Tibial nerve (tissue), 4 donors: ENCODE measurements at regions not wholly inside any gene's neighbourhood (a gene's known extent, or its start where the extent isn't known, plus 50 kb on each side); places are given as distances from the start of the nearest gene placed in this dataset.
"Not testable (repeated sequence)": the region's sequence is repeated elsewhere in the genome, so short reads cannot be mapped to it uniquely, and the experiment has no call there.

Experiments
- DNase-seq, 2 donors: peaks; one replicate each; pipeline ENCODE4 v3.0.0-alpha.2; 2019; ENCODE audit warnings: low spot score in 2 of 2
- H3K27ac ChIP-seq, 4 donors: fragments of 200-600 bp; sonication (generic) in 3 of 4; one replicate each; pipeline ENCODE4 v1.5.1; 2017 to 2019; ENCODE audit warnings: mild to moderate bottlenecking in 1 of 4
- H3K27me3 ChIP-seq, 2 donors: fragments of 200-600 bp; sonication (generic) in 1 of 2; one replicate each; pipeline versions ENCODE4 v1.5.1 to v1.6.0; 2017 to 2019
- H3K36me3 ChIP-seq, 3 donors: fragments of 200-600 bp; sonication (generic); one replicate each; pipeline ENCODE4 v1.5.1; 2018 to 2019
- H3K4me1 ChIP-seq, 4 donors: fragments of 200-600 bp; sonication (generic) in 3 of 4; one replicate each; pipeline ENCODE4 v1.5.1; 2017 to 2019
- H3K4me3 ChIP-seq, 4 donors: fragments of 200-600 bp; sonication (generic) in 3 of 4; one replicate each; pipeline ENCODE4 v1.5.1; 2017 to 2019; ENCODE audit warnings: mild to moderate bottlenecking in 1 of 4, moderate library complexity in 1 of 4
- H3K9me3 ChIP-seq, 4 donors: fragments of 200-600 bp; sonication (generic) in 3 of 4; one replicate each; pipeline ENCODE4 v1.5.1; 2017 to 2019
- EP300 ChIP-seq, 2 donors: sonication (generic); formaldehyde crosslinking; IDR thresholded peaks; one replicate each; pipeline ENCODE4 v1.6.1; 2017; ENCODE audit warnings: antibody characterized with exemption in 2 of 2, mild to moderate bottlenecking in 1 of 2
- POLR2A ChIP-seq, 2 donors: fragments of 450-650 bp; IDR thresholded peaks; one replicate each; pipeline ENCODE4 v1.6.1; 2017; ENCODE audit warnings: antibody characterized with exemption in 2 of 2, mild to moderate bottlenecking in 2 of 2, moderate library complexity in 2 of 2
- WGBS, 2 donors: methylation state at CpG; one replicate each; pipeline ENCODE4 v1.1.5; 2018; 5-methylcytosine and 5-hydroxymethylcytosine counted together
- TF ChIP-seq, protein P1 (sequence below), 5 experiments: fragments of 200-600 bp in 3 of 5; fragments of 450-650 bp in 2 of 5; sonication (generic) in 3 of 5; IDR thresholded peaks; one replicate each; pipeline ENCODE4 v1.5.1; 2016 to 2019; ENCODE audit warnings: antibody characterized with exemption in 5 of 5, mild to moderate bottlenecking in 3 of 5, moderate library complexity in 2 of 5

DNA sequence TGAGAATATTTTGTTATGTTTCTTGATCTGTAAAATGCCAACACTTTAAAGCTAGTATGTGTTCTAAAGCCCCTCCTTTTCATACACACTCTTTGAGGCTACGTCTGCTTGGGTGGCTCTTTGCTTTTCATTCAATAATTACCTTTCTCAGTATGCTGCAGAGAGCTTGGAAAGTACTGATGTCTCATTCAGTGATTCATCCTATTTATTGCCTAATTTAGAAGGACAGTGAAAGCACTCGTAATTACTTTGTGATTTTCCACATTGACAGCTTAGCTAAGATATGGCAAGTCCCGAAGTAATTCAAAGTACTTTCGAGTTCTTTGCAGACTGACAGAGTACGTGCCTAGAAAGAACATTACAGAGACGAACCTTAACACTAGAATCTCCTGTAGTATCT, 57.2 kb downstream of the BMP15 start:
- 71 to 75% methylated on average over 6 of the region's 6 CpGs for WGBS, 2 donors
- no peaks in the 10 kb centered on the region for H3K4me1 ChIP-seq

DNA sequence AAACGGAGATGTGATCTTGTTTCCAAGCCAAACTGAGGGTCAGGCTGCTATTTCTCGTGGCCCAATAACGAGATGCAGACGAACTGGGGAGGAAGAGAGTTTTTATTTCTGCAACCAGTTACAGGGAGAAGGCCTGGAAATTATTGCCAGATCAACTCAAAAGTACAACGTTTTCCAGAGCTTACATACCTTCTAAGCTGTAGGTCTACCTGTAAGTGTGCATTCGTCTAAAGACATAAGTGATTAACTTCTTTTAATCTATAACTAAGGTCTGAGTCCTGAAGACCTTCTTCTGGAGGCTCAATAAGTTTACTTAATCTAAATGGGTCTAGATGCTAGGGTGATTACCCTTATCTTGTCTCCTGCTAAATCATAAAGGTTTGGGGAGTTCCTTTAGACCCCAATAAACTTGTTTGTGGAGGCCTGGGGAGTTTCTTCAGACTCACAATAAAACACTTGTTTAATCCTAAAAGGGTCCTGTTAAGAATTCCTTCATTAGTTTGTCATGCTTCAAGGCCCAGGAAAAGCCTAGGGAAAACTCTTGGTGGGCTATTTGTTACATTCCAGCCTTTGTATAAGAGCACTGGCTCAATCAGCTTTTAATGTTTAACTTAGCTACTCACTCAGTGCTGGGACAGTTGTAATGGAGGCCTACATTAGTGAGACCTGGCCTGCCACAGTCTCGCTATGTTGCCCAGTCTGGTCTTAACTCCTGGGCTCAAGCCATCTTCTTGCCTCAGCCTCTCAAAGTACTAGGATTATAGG, 58.5 kb downstream of the BMP15 start:
- H3K36me3 ChIP-seq, H3K27me3 ChIP-seq, DNase-seq, H3K4me3 ChIP-seq, H3K4me1 ChIP-seq, H3K9me3 ChIP-seq, H3K27ac ChIP-seq: not testable (repeated sequence)
- 60 to 71% methylated on average over 7 of the region's 7 CpGs for WGBS, 2 donors

More for the DNA sequence above, 57.2 kb downstream of the BMP15 start:
- TF ChIP-seq EP300 (IDR thresholded peaks at IDR 0.05) (no peak), POLR2A (IDR thresholded peaks at IDR 0.05) (no peak)
- TF ChIP-seq, protein P1, sequence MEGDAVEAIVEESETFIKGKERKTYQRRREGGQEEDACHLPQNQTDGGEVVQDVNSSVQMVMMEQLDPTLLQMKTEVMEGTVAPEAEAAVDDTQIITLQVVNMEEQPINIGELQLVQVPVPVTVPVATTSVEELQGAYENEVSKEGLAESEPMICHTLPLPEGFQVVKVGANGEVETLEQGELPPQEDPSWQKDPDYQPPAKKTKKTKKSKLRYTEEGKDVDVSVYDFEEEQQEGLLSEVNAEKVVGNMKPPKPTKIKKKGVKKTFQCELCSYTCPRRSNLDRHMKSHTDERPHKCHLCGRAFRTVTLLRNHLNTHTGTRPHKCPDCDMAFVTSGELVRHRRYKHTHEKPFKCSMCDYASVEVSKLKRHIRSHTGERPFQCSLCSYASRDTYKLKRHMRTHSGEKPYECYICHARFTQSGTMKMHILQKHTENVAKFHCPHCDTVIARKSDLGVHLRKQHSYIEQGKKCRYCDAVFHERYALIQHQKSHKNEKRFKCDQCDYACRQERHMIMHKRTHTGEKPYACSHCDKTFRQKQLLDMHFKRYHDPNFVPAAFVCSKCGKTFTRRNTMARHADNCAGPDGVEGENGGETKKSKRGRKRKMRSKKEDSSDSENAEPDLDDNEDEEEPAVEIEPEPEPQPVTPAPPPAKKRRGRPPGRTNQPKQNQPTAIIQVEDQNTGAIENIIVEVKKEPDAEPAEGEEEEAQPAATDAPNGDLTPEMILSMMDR (IDR thresholded peaks at IDR 0.05) = no peak
- no peak overlapping the region for H3K27ac ChIP-seq
- H3K4me3 ChIP-seq = no peak overlapping the region
- no peaks in the 10 kb centered on the region for H3K27me3 ChIP-seq
- H3K9me3 ChIP-seq = no peaks in the 10 kb centered on the region
- no peaks in the 10 kb centered on the region for H3K36me3 ChIP-seq
- no peak for DNase-seq

DNA sequence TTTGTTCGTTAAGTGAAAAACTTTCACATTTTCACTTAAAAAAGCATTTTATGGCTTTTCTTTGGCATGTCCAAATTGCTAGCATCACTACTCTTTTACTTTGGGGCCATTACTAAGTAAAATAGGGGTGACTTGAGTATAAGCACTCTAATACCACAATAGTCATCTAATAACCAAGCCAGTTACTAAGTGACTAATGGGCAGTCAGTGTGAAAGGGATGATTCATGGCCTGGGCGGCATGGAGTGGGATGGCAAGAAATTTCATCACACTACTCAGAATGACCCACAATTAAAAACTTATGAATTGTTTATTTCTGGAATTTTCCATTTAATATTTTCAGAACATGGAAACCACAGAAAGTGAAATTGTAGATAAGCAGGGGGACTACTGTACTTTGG, 60.9 kb downstream of the BMP15 start:
- no peak for DNase-seq
- H3K36me3 ChIP-seq = no peaks in the 10 kb centered on the region
- WGBS, 2 donors = 66 to 69% methylated on average over 2 of the region's 2 CpGs
- TF ChIP-seq POLR2A (IDR thresholded peaks at IDR 0.05) (no peak), EP300 (IDR thresholded peaks at IDR 0.05) (no peak)
- TF ChIP-seq, protein P1 (IDR thresholded peaks at IDR 0.05) = no peak
- H3K4me3 ChIP-seq = no peak overlapping the region
- H3K27me3 ChIP-seq = no peaks in the 10 kb centered on the region
- H3K27ac ChIP-seq = peak overlapping the region in 1 of 4 donors; percentile 51
- H3K4me1 ChIP-seq = no peaks in the 10 kb centered on the region
- H3K9me3 ChIP-seq = no peaks in the 10 kb centered on the region

DNA sequence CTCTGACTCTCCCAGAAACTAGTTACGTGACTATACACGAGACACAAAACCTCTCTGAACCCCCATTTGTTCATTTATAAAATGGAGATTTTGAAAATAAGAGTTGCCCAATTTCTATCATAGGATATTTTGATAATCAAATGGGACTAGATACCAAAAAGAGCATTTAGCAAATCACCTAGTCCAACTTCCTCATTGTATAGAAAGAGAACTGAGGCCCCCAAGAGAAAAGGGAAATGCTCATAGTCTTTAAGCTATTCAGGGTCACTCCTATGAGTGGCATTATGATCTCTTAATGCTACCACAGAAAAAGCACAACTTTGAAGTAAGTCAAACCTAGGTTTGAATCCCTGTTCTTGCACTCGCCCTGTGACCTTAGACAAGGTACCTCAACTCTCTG, 62.7 kb downstream of the BMP15 start:
- H3K27me3 ChIP-seq = no peaks in the 10 kb centered on the region
- TF ChIP-seq POLR2A (IDR thresholded peaks at IDR 0.05) (no peak), EP300 (IDR thresholded peaks at IDR 0.05) (no peak)
- TF ChIP-seq, protein P1 (IDR thresholded peaks at IDR 0.05) = no peak
- no peak for DNase-seq
- H3K4me1 ChIP-seq = no peaks in the 10 kb centered on the region
- H3K36me3 ChIP-seq = no peaks in the 10 kb centered on the region
- WGBS, 2 donors = 75 to 90% methylated on average over 3 of the region's 3 CpGs
- no peaks in the 10 kb centered on the region for H3K9me3 ChIP-seq
- H3K4me3 ChIP-seq = no peak overlapping the region
- H3K27ac ChIP-seq = no peak overlapping the region

DNA sequence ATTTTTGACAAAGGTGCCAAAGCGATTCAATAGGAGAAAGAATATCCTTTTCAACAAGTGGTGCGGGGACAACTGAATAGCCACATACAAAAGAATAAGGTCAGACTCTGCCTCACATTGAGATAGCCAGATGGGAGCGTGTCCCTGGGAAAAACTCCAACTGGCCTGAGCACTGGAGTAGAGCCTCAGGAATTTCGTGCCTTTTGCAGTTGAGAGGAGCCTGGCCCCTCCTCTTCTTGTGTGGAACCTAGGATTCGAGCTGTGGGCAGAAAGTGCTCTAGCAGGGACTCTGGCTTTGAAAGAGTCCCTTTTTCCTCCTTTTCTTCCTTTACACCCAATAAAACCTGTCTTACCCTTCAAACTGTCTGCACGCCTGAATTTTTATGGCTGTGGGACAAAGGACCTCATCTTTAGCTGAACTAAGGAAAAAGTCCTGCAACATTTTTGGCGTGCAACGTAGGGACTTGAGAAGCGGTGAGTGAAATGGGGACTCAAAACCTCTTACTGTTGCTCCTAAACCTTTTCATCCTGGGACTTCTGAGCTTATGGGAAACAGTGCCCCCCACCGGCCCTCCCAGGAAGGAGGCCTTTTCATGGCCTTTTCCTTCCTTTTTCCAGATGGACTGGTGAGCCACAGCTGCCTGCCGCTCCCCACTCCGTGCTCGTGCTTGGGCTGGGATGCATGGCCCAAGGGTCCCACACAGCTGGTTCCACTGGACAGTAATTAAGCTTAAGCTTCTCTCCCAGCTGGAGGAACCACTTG, 68.6 kb downstream of the BMP15 start:
- Histone ChIP-seq H3K36me3 (no peaks in the 10 kb centered on the region), H3K4me3 (no peak overlapping the region), H3K9me3 (no peaks in the 10 kb centered on the region), H3K27me3 (peaks cover 0 to 9% of the 10 kb centered on the region in 2 donors), H3K4me1 (no peaks in the 10 kb centered on the region), H3K27ac (no peak overlapping the region)
- TF ChIP-seq, protein P1 (IDR thresholded peaks at IDR 0.05) = no peak
- no peak for DNase-seq
- WGBS, 2 donors = 51 to 55% methylated on average over 13 of the region's 13 CpGs
